T-helper 17 cell (primary cell): ENCODE measurements at regions not wholly inside any gene's neighbourhood (a gene's known extent, or its start where the extent isn't known, plus 50 kb on each side); places are given as distances from the start of the nearest gene placed in this dataset.

Experiments used
- ATAC-seq: fragments of 150-1000 bp; cut with Tn5 transposase; 2 replicates; pipeline ENCODE4 v1.10.0; 2021; ENCODE audit warnings: mild to moderate bottlenecking, moderate library complexity
- DNase-seq, 3 donors: peaks; one replicate each; pipeline versions ENCODE4 v3.0.0 to v3.0.0-alpha.2; 2020 to 2021
- H3K9me3 ChIP-seq: one replicate; pipeline ENCODE4 v1.7.0; 2013; ENCODE audit warnings: low read length, mild to moderate bottlenecking; ENCODE audit not compliant: control insufficient read depth, poor library complexity, severe bottlenecking
- H3K27ac Mint-ChIP-seq: one replicate; pipeline ENCODE4 v1.8.0; 2022; ENCODE audit warnings: mild to moderate bottlenecking, moderate library complexity, mixed read lengths
- H3K27me3 Mint-ChIP-seq: one replicate; pipeline ENCODE4 v1.8.0; 2022; ENCODE audit warnings: mixed read lengths
- H3K36me3 Mint-ChIP-seq: one replicate; pipeline ENCODE4 v1.8.0; 2022; ENCODE audit warnings: low read depth, mixed read lengths
- H3K4me1 Mint-ChIP-seq: one replicate; pipeline ENCODE4 v1.8.0; 2022; ENCODE audit warnings: mild to moderate bottlenecking, mixed read lengths
- H3K4me3 Mint-ChIP-seq: one replicate; pipeline ENCODE4 v1.8.0; 2022; ENCODE audit warnings: mild to moderate bottlenecking, moderate library complexity, mixed read lengths

- DNase-seq: no peak
- Mint-ChIP-seq H3K27me3 (no peaks in the 10 kb centered on the region), H3K4me3 (no peak overlapping the region), H3K27ac (no peak overlapping the region), H3K36me3 (no peaks in the 10 kb centered on the region), H3K4me1 (no peaks in the 10 kb centered on the region)
- no peak for ATAC-seq
- H3K9me3 ChIP-seq: peaks cover 4% of the 10 kb centered on the region
Observed at GRCh38 chr14:62599616-62600385, 445.5 kb downstream of the KCNH5 start.

DNA sequence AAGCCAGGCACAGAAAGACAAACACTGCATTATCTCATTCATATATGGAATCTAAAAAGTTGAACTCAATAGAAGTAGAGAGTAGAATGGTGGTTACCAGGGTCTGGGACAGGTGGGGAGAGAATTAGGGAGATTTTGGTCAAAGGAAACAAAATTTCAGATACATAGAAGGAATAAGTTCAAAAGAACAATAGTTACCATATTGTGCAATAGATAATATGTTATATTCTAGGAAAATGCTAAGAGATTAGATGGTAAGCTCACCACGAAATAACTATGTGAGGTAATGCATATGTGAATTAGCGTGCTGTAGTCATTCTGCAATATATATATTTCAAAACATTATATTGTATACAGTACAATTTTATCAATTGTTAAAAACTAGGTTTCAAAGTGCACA is 442.5 kb downstream of the KCNH5 start:
- H3K27ac Mint-ChIP-seq: no peak overlapping the region
- ATAC-seq (no peak), DNase-seq (no peak)
- no peaks in the 10 kb centered on the region for H3K4me1 Mint-ChIP-seq
- H3K36me3 Mint-ChIP-seq: no peaks in the 10 kb centered on the region
- H3K27me3 Mint-ChIP-seq: no peaks in the 10 kb centered on the region
- no peak overlapping the region for H3K4me3 Mint-ChIP-seq
- peaks cover 7% of the 10 kb centered on the region for H3K9me3 ChIP-seq

DNA sequence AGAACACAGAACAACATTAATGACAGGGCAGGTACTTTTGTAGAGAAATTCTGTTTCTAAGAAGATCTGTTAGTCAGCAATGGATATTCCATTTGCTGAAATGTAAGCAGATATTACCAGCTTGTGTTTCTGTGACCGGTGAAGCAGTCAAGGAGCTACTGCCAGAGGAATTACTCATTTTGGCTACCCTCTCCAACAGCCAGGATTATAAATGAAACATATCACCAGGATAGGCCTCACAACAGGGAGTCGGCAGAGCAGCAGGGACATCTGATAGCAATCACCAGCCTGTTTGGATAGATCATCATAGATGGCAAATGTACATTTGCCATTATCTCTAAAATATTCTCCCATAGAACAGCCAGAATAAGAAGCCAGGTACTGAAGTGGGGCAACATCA is 440.7 kb downstream of the KCNH5 start:
- ATAC-seq (no peak), DNase-seq (no peak)
- peaks cover 5% of the 10 kb centered on the region for H3K9me3 ChIP-seq
- H3K36me3 Mint-ChIP-seq: no peaks in the 10 kb centered on the region
- H3K27ac Mint-ChIP-seq: no peak overlapping the region
- no peaks in the 10 kb centered on the region for H3K27me3 Mint-ChIP-seq
- no peak overlapping the region for H3K4me3 Mint-ChIP-seq
- H3K4me1 Mint-ChIP-seq: no peaks in the 10 kb centered on the region

DNA sequence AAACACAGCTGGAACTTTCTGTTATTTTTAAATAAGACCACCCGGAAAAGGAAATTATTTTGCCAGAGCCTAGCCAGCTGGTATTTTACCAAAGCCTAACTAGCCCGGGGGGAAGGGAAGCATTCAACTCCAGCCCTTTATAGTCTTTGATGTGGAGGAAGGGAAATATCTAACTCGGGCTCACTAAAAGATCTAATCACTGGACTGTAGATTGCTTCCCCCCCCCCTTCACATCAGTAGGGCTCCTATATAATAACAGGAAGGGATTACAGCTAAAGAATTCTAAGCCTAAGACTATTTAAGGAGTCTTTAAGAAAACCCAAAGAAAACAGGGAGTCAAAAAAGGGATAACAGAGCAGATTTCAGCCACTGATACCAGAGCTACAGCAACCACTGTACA is 431.1 kb downstream of the KCNH5 start:
- H3K36me3 Mint-ChIP-seq: no peaks in the 10 kb centered on the region
- H3K9me3 ChIP-seq: no peaks in the 10 kb centered on the region
- no peak overlapping the region for H3K4me3 Mint-ChIP-seq
- H3K27ac Mint-ChIP-seq: no peak overlapping the region
- ATAC-seq: no peak
- no peaks in the 10 kb centered on the region for H3K27me3 Mint-ChIP-seq
- no peaks in the 10 kb centered on the region for H3K4me1 Mint-ChIP-seq
- no peak for DNase-seq

DNA sequence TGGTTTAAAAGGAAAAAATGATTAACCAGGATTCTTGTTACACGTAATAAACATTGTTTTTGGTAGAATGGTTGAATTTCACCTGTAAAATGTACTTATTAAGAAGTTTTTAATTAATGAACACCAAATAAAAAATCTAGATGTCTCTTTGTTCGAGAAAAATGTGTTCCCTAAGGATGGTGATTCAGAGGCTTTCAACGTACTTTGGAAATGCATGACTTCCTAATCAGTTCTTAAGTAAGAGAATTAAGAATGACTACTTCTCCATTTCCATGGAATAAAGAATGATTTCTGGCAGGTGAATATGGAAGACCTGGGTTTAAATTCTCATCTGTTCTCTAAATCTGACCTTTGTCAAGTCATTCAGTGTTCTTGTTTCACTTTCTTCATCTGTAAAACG is 428.6 kb downstream of the KCNH5 start:
- H3K27me3 Mint-ChIP-seq: no peaks in the 10 kb centered on the region
- DNase-seq: no peak
- H3K4me1 Mint-ChIP-seq: no peaks in the 10 kb centered on the region
- no peak overlapping the region for H3K27ac Mint-ChIP-seq
- H3K9me3 ChIP-seq: no peaks in the 10 kb centered on the region
- H3K36me3 Mint-ChIP-seq: no peaks in the 10 kb centered on the region
- no peak for ATAC-seq
- no peak overlapping the region for H3K4me3 Mint-ChIP-seq

DNA sequence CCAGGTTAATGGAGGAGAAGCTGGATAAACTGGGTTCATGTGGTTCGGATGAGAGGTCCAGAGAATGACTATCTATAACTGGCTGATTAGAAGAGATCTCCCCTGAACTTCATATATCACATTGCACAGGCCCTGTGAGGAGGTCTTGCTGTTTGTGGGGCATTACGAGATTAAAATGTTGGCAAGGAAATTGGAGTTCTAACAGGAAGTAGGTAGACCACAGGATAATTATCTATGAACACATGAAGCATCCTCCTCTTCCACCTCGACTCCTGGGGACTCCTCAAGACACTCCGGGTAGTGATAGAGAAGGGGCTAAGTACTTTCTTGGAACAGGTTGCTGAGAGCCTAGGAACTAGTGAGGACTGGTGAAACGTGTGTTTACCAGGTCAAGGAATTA is 418.8 kb downstream of the KCNH5 start:
- no peak overlapping the region for H3K4me3 Mint-ChIP-seq
- no peaks in the 10 kb centered on the region for H3K27me3 Mint-ChIP-seq
- no peaks in the 10 kb centered on the region for H3K36me3 Mint-ChIP-seq
- ATAC-seq (no peak), DNase-seq (no peak)
- H3K27ac Mint-ChIP-seq: no peak overlapping the region
- H3K9me3 ChIP-seq: no peaks in the 10 kb centered on the region
- no peaks in the 10 kb centered on the region for H3K4me1 Mint-ChIP-seq

- H3K27ac Mint-ChIP-seq: no peak overlapping the region
- no peaks in the 10 kb centered on the region for H3K9me3 ChIP-seq
- ATAC-seq (no peak), DNase-seq (no peak)
- no peak overlapping the region for H3K4me3 Mint-ChIP-seq
- no peaks in the 10 kb centered on the region for H3K27me3 Mint-ChIP-seq
- no peaks in the 10 kb centered on the region for H3K36me3 Mint-ChIP-seq
- H3K4me1 Mint-ChIP-seq: no peaks in the 10 kb centered on the region
Observed at GRCh38 chr14:62629176-62629725, 416.0 kb downstream of the KCNH5 start.

GRCh38 chr14:62631176-62631575 is 414.1 kb downstream of the KCNH5 start:
- Mint-ChIP-seq H3K4me1 (no peaks in the 10 kb centered on the region), H3K27ac (no peak overlapping the region), H3K36me3 (no peaks in the 10 kb centered on the region), H3K4me3 (no peak overlapping the region), H3K27me3 (no peaks in the 10 kb centered on the region)
- no peak for DNase-seq
- ATAC-seq: no peak
- no peaks in the 10 kb centered on the region for H3K9me3 ChIP-seq

DNA sequence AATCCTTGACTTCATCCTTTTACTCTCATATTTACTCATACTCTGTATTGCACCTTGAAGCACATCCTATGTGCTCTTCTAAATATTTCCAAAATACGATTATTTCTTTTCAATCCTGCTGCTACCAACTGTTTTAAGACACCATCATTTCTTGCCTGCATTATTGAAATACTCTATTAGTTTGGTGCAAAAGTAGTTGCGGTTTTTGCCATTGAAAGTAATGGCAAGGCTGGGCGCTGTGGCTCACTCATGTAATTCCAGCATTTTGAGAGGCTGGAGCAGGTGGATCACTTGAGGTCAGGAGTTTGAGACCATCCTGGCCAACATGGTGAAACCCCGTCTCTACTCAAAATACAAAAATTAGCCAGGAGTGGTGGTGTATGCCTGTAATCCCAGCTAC is 412.5 kb downstream of the KCNH5 start:
- no peaks in the 10 kb centered on the region for H3K9me3 ChIP-seq
- no peaks in the 10 kb centered on the region for H3K4me1 Mint-ChIP-seq
- no peaks in the 10 kb centered on the region for H3K27me3 Mint-ChIP-seq

DNA sequence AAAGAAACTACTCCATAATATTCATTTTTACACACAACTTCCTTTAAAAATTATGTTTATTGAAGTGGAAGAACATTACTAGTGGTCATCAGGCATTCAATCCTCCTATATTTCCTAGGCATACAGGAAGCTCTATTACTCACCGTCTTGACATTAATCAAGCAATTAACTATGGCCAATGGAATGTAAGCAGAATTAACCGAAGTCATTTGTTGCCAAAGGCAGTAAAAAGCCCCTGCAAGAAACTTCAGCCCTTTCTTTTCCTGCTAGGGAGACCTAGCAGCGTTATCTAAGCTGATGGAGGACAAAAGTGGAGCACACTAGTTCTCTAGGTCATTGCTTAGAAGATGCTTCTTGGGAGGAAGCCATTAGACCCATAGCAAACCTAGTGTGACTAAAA is 399.6 kb downstream of the KCNH5 start:
- no peaks in the 10 kb centered on the region for H3K27me3 Mint-ChIP-seq
- DNase-seq (no peak), ATAC-seq (no peak)
- H3K4me3 Mint-ChIP-seq: no peak overlapping the region
- H3K27ac Mint-ChIP-seq: no peak overlapping the region
- no peaks in the 10 kb centered on the region for H3K9me3 ChIP-seq
- H3K36me3 Mint-ChIP-seq: no peaks in the 10 kb centered on the region
- H3K4me1 Mint-ChIP-seq: no peaks in the 10 kb centered on the region

More for the DNA sequence above, 412.5 kb downstream of the KCNH5 start:
- H3K36me3 Mint-ChIP-seq: no peaks in the 10 kb centered on the region
- no peak overlapping the region for H3K4me3 Mint-ChIP-seq
- H3K27ac Mint-ChIP-seq: no peak overlapping the region
- ATAC-seq: no peak
- DNase-seq: no peak
